ENCODE measurements at regions not wholly inside any gene's neighbourhood (a gene's known extent, or its start where the extent isn't known, plus 50 kb on each side); places are given as distances from the start of the nearest gene placed in this dataset.

DNA sequence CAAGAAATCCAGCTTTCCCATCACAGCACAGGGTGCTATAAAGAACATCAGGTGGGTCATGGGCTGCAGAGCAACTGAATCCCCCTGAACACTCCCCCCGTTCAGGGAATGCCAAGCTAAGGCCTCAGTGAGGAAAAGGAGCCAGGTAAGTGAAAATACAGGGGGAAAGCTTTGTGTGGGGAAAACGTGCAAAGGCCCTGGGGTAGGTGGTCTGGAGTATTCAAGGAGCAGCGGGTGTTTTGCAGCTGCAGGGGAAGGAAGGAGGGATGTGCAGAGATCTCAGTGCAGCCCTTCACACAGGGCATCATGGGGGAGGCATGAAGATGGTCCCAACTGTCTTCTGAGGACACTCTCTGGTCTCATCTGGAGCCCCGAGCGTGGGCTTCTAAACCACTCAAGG lies 119.2 kb downstream of the ETS2 start:
- TF ChIP-seq, protein P1, sequence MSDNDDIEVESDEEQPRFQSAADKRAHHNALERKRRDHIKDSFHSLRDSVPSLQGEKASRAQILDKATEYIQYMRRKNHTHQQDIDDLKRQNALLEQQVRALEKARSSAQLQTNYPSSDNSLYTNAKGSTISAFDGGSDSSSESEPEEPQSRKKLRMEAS (IDR thresholded peaks at IDR 0.05; ENCODE audit: low read depth, low read length) = no peak
- TF ChIP-seq POLR2A (IDR thresholded peaks at IDR 0.05; ENCODE audit: extremely low read depth, insufficient read length) (no peak), MYC (IDR thresholded peaks at IDR 0.05; ENCODE audit: low read depth, low read length) (no peak)
- TF ChIP-seq, protein P2, sequence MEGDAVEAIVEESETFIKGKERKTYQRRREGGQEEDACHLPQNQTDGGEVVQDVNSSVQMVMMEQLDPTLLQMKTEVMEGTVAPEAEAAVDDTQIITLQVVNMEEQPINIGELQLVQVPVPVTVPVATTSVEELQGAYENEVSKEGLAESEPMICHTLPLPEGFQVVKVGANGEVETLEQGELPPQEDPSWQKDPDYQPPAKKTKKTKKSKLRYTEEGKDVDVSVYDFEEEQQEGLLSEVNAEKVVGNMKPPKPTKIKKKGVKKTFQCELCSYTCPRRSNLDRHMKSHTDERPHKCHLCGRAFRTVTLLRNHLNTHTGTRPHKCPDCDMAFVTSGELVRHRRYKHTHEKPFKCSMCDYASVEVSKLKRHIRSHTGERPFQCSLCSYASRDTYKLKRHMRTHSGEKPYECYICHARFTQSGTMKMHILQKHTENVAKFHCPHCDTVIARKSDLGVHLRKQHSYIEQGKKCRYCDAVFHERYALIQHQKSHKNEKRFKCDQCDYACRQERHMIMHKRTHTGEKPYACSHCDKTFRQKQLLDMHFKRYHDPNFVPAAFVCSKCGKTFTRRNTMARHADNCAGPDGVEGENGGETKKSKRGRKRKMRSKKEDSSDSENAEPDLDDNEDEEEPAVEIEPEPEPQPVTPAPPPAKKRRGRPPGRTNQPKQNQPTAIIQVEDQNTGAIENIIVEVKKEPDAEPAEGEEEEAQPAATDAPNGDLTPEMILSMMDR (IDR thresholded peaks at IDR 0.05; ENCODE audit: low read depth, low read length) = no peak
- H3K4me3 ChIP-seq (ENCODE audit: low read depth, low read length) = no peak overlapping the region
- no peak for DNase-seq (ENCODE audit: low read depth)

DNA sequence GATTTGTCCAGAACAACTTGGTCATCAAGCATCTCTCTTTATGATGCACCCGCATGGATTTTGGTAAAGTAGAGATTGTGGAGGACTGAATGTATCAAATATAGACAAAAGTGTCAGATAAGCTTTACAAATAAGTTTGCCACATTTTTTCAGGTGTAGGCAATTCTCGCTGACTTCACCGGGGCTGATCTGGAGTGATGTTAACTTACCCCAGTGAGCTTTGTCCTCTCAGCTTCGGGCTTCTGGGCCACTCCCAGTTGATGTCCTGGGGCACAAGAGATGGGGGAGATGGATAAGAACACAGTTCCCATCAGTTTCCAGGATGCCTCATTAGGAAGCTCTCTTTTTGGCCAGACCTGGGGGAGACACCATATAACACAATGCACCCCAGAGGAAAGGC lies 117.7 kb downstream of the ETS2 start:
- TF ChIP-seq, protein P1 (IDR thresholded peaks at IDR 0.05; ENCODE audit: low read depth, low read length) = no peak
- TF ChIP-seq POLR2A (IDR thresholded peaks at IDR 0.05; ENCODE audit: extremely low read depth, insufficient read length) (no peak), MYC (IDR thresholded peaks at IDR 0.05; ENCODE audit: low read depth, low read length) (no peak)
- TF ChIP-seq, protein P2 (IDR thresholded peaks at IDR 0.05; ENCODE audit: low read depth, low read length) = no peak
- no peak for DNase-seq (ENCODE audit: low read depth)
- H3K4me3 ChIP-seq (ENCODE audit: low read depth, low read length) = no peak overlapping the region

DNA sequence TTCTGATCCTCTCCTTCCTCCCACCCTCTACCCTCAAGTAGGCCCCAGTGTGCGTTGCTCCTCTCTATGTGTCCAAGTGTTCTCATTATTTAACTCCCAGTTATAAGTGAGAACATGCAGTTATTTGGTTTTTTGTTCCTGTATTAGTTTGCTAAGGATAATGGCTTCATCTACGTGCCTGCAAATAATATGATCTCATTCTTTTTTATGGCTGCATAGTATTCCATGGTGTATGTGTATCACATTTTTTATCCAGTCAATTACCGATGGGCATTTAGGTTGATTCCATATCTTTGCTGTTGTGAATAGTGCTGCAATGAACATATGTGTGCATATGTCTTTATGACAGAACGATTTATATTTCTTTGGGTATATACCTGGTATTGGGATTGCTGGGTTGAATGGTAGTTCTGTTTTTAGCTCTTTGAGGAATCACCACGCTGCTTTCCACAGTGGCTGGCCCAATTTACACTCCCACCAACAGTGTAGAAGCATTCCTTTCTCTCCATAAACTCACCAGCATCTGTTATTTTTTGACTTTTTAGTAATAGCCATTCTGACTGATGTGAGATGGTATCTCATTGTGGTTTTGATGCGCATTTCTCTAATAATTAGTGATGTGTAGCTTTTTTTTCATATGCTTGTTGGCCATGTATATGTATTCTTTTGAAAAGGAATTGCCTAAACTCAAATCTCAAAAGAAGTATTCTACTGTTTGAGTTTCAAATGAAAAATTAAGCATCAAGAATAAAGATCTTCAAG lies 116.9 kb downstream of the ETS2 start:
- no peak for DNase-seq (ENCODE audit: low read depth)
- no peak overlapping the region for H3K4me3 ChIP-seq (ENCODE audit: low read depth, low read length)
- no peak for TF ChIP-seq MYC (IDR thresholded peaks at IDR 0.05; ENCODE audit: low read depth, low read length)
- TF ChIP-seq, protein P1 (IDR thresholded peaks at IDR 0.05; ENCODE audit: low read depth, low read length) = no peak
- TF ChIP-seq, protein P2 (IDR thresholded peaks at IDR 0.05; ENCODE audit: low read depth, low read length) = no peak
- TF ChIP-seq POLR2A (IDR thresholded peaks at IDR 0.05; ENCODE audit: extremely low read depth, insufficient read length) = no peak

DNA sequence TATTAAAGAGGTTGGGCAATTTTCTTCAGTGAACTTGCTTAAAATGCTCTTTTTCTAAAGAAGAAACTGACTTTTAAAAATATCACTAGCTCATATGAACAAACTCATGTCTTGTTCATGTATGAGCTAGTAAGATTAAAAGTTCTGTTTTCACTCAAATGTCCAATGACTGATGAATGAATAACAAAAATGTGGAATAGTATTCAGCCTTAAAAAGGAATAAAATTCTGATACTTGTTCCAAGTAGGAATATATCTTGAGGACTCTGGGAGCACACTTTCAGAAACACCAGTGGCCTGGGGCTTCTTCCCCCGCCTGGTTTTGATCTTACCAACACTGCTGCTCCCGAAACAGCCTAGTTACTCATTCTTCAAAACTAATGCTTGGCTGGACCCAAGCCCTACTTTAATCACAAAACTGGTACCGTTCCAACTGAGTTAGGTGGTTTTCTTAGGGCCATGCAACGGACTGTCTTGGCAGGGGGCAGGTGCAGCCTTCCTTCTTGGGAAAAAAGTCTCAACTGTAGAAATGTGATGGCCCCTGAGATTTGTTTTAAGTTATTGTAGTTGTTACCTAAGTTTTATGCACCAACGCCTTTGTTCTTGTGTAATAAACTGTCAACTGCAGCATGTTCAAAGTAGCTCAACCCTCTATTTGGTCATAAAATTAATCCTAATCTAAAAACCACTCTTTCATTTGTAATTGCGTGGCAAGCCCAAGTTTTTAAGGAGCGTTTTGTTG lies 116.0 kb downstream of the ETS2 start:
- DNase-seq (ENCODE audit: low read depth) = no peak
- TF ChIP-seq POLR2A (IDR thresholded peaks at IDR 0.05; ENCODE audit: extremely low read depth, insufficient read length) (no peak), MYC (IDR thresholded peaks at IDR 0.05; ENCODE audit: low read depth, low read length) (no peak)
- TF ChIP-seq, protein P2 (IDR thresholded peaks at IDR 0.05; ENCODE audit: low read depth, low read length) = no peak
- TF ChIP-seq, protein P1 (IDR thresholded peaks at IDR 0.05; ENCODE audit: low read depth, low read length) = no peak
- no peak overlapping the region for H3K4me3 ChIP-seq (ENCODE audit: low read depth, low read length)

DNA sequence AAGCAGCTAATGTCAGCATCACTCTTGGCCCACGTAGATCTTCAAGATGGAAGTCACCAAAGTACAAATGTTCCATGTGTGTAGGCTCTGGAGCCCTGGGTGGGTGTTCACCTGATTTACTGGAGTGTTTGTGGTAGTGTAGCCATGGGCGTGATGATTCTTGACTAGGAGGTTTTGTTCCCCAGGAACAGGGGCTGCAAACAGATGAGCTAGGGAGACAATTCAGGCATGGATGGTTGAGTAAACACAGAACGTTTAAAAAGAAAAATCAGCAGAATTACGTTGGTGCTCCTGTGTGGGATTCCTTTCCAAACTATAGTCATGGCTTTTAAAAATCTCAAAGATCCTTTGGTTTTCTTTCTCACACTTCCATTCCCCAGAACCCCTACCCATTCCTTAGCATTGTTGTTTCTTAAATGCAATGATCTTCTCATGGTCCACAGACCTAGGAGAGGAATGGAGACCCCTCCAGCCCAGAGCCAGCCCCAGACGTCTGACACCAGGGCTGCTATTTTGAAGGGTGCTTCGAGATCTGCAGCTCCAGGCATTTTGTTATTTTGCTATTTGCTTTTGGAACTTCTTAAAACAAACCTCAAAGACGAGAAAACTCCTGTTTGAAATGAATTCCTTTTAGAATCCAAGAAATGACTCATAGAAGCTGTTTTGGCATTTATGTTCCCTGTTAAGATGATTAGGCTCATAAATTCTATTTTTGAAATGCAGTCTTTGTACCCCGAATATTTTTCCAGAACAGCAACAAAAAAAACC lies 115.1 kb downstream of the ETS2 start:
- TF ChIP-seq POLR2A (IDR thresholded peaks at IDR 0.05; ENCODE audit: extremely low read depth, insufficient read length) = no peak
- no peak for TF ChIP-seq MYC (IDR thresholded peaks at IDR 0.05; ENCODE audit: low read depth, low read length)
- TF ChIP-seq, protein P2 (IDR thresholded peaks at IDR 0.05; ENCODE audit: low read depth, low read length) = no peak
- TF ChIP-seq, protein P1 (IDR thresholded peaks at IDR 0.05; ENCODE audit: low read depth, low read length) = no peak
- DNase-seq (ENCODE audit: low read depth) = no peak
- no peak overlapping the region for H3K4me3 ChIP-seq (ENCODE audit: low read depth, low read length)
